Loucy (cell line): ENCODE measurements at regions not wholly inside any gene's neighbourhood (a gene's known extent, or its start where the extent isn't known, plus 50 kb on each side); places are given as distances from the start of the nearest gene placed in this dataset.

Source experiments
- H2AFZ ChIP-seq: fragments of 200-600 bp; sonication (generic); 2 replicates; pipeline ENCODE4 v1.6.0; 2016; ENCODE audit warnings: antibody characterized with exemption, mild to moderate bottlenecking, low read length, moderate library complexity
- H3F3A ChIP-seq: fragments of 200-600 bp; 2 replicates; pipeline ENCODE4 v1.6.0; 2016; ENCODE audit warnings: antibody characterized with exemption, low read depth, mild to moderate bottlenecking
- H3K27me3 ChIP-seq: fragments of 200-600 bp; sonication (generic); 2 replicates; pipeline ENCODE4 v1.6.1; 2014; ENCODE audit warnings: low read length, mild to moderate bottlenecking; ENCODE audit not compliant: insufficient read depth, poor library complexity, severe bottlenecking
- H3K36me3 ChIP-seq: fragments of 200-600 bp; sonication (generic); 2 replicates; pipeline ENCODE4 v1.6.1; 2016; ENCODE audit warnings: low read length; ENCODE audit not compliant: insufficient read depth
- H3K4me1 ChIP-seq: fragments of 200-600 bp; sonication (generic); 2 replicates; pipeline ENCODE4 v1.5.1; 2014; ENCODE audit warnings: low read length, mild to moderate bottlenecking; ENCODE audit not compliant: insufficient read depth, poor library complexity, severe bottlenecking
- H3K4me2 ChIP-seq: fragments of 200-600 bp; sonication (generic); 2 replicates; pipeline ENCODE4 v1.6.0; 2014; ENCODE audit warnings: antibody characterized with exemption, low read length, low read depth, mild to moderate bottlenecking; ENCODE audit not compliant: poor library complexity, severe bottlenecking
- H3K4me3 ChIP-seq: fragments of 200-600 bp; sonication (generic); 2 replicates; pipeline ENCODE4 v1.5.1; 2014; ENCODE audit warnings: low read length, mild to moderate bottlenecking, mixed read lengths; ENCODE audit not compliant: poor library complexity, severe bottlenecking
- H3K79me2 ChIP-seq: fragments of 200-600 bp; sonication (generic); 2 replicates; pipeline ENCODE4 v1.6.1; 2014; ENCODE audit warnings: low read length; ENCODE audit not compliant: insufficient read depth
- H3K9ac ChIP-seq: fragments of 200-600 bp; sonication (generic); 2 replicates; pipeline ENCODE4 v1.6.0; 2014; ENCODE audit warnings: mild to moderate bottlenecking, low read depth, low read length, moderate library complexity; ENCODE audit not compliant: poor library complexity, severe bottlenecking
- H3K9me2 ChIP-seq: fragments of 200-600 bp; sonication (generic); replicated peaks from 2 replicates; pipeline ENCODE4 v1.6.1; 2016; ENCODE audit warnings: low read depth, low read length, mixed read lengths
- H3K9me3 ChIP-seq: fragments of 200-600 bp; sonication (generic); 2 replicates; pipeline ENCODE4 v1.6.1; 2014; ENCODE audit warnings: mild to moderate bottlenecking, antibody characterized with exemption, low read length, low read depth; ENCODE audit not compliant: insufficient read depth
- H4K20me1 ChIP-seq: fragments of 200-600 bp; sonication (generic); 2 replicates; pipeline ENCODE4 v1.6.0; 2014; ENCODE audit warnings: antibody characterized with exemption, low read length, mild to moderate bottlenecking; ENCODE audit not compliant: insufficient read depth, poor library complexity, severe bottlenecking
- CTCF ChIP-seq: fragments of 200-600 bp; sonication (generic); conservative IDR thresholded peaks from 2 replicates; pipeline ENCODE4 v1.5.1; 2014; ENCODE audit warnings: mild to moderate bottlenecking, antibody characterized with exemption, low read length
- EZH2phosphoT487 ChIP-seq: fragments of 200-600 bp; IDR thresholded peaks from 2 replicates; pipeline ENCODE4 v1.6.1; 2018; ENCODE audit warnings: antibody characterized with exemption, mild to moderate bottlenecking, moderate library complexity, borderline replicate concordance

GRCh38 chr7:10790910-10791309 is 182.8 kb upstream of the PHF14 start:
- no peaks in the 10 kb centered on the region for H3F3A ChIP-seq
- no peaks in the 10 kb centered on the region for H3K27me3 ChIP-seq
- H4K20me1 ChIP-seq: no peaks in the 10 kb centered on the region
- no peak overlapping the region for H3K4me2 ChIP-seq
- no peaks in the 10 kb centered on the region for H3K4me1 ChIP-seq
- no peaks in the 10 kb centered on the region for H3K9me3 ChIP-seq
- H3K36me3 ChIP-seq: no peaks in the 10 kb centered on the region
- H3K79me2 ChIP-seq: no peaks in the 10 kb centered on the region
- no peak overlapping the region for H3K9ac ChIP-seq
- no peaks in the 10 kb centered on the region for H3K9me2 ChIP-seq
- TF ChIP-seq CTCF (no peak), EZH2phosphoT487 (no peak)
- no peak overlapping the region for H3K4me3 ChIP-seq
- H2AFZ ChIP-seq: no peak overlapping the region

- H3K9me2 ChIP-seq: no peaks in the 10 kb centered on the region
- no peaks in the 10 kb centered on the region for H3K27me3 ChIP-seq
- H3K9me3 ChIP-seq: no peaks in the 10 kb centered on the region
- TF ChIP-seq CTCF: no peak
- no peak for TF ChIP-seq EZH2phosphoT487
- H3F3A ChIP-seq: no peaks in the 10 kb centered on the region
- no peaks in the 10 kb centered on the region for H3K79me2 ChIP-seq
- no peak overlapping the region for H3K4me2 ChIP-seq
- H2AFZ ChIP-seq: no peak overlapping the region
- H3K36me3 ChIP-seq: no peaks in the 10 kb centered on the region
- H3K4me3 ChIP-seq: no peak overlapping the region
- H3K9ac ChIP-seq: no peak overlapping the region
- H3K4me1 ChIP-seq: no peaks in the 10 kb centered on the region
- H4K20me1 ChIP-seq: no peaks in the 10 kb centered on the region
Measured at GRCh38 chr7:10793995-10794775, 179.5 kb upstream of the PHF14 start.

GRCh38 chr7:10797157-10797556 is 176.5 kb upstream of the PHF14 start:
- Histone ChIP-seq H3K4me2 (no peak overlapping the region), H3K9ac (no peak overlapping the region), H2AFZ (no peak overlapping the region), H4K20me1 (no peaks in the 10 kb centered on the region), H3K4me1 (no peaks in the 10 kb centered on the region), H3K9me3 (no peaks in the 10 kb centered on the region), H3K79me2 (no peaks in the 10 kb centered on the region), H3F3A (no peaks in the 10 kb centered on the region), H3K9me2 (no peaks in the 10 kb centered on the region), H3K36me3 (no peaks in the 10 kb centered on the region), H3K4me3 (no peak overlapping the region), H3K27me3 (no peaks in the 10 kb centered on the region)
- no peak for TF ChIP-seq CTCF
- TF ChIP-seq EZH2phosphoT487: no peak
